HUES6 (cell line): ENCODE measurements at regions not wholly inside any gene's neighbourhood (a gene's known extent, or its start where the extent isn't known, plus 50 kb on each side); places are given as distances from the start of the nearest gene placed in this dataset.

Source experiments
- H3K27ac ChIP-seq: 2 replicates; pipeline ENCODE4 v1.7.0; 2013; ENCODE audit warnings: low read depth, mild to moderate bottlenecking, low read length, inconsistent platforms
- H3K27me3 ChIP-seq: 2 replicates; pipeline ENCODE4 v1.6.1; 2013; ENCODE audit warnings: low read length; ENCODE audit not compliant: control insufficient read depth, insufficient read depth
- H3K36me3 ChIP-seq: 2 replicates; pipeline ENCODE4 v1.6.1; 2013; ENCODE audit warnings: low read length; ENCODE audit not compliant: control insufficient read depth, insufficient read depth
- H3K4me1 ChIP-seq: 2 replicates; pipeline ENCODE4 v1.6.1; 2013; ENCODE audit warnings: low read length; ENCODE audit not compliant: control insufficient read depth, insufficient read depth
- H3K4me3 ChIP-seq: 2 replicates; pipeline ENCODE4 v1.5.1; 2013; ENCODE audit warnings: low read depth, low read length
- H3K9ac ChIP-seq: one replicate; pipeline ENCODE4 v1.6.1; 2013; ENCODE audit warnings: mild to moderate bottlenecking, low read length
- H3K9me3 ChIP-seq: 2 replicates; pipeline ENCODE4 v1.6.1; 2013; ENCODE audit warnings: low read depth, low read length; ENCODE audit not compliant: control insufficient read depth, insufficient read depth

- no peak overlapping the region for H3K27ac ChIP-seq
- H3K9ac ChIP-seq = no peak overlapping the region
- no peak overlapping the region for H3K4me3 ChIP-seq
- no peaks in the 10 kb centered on the region; the same call in 1 of the 2 replicates for H3K27me3 ChIP-seq
- H3K36me3 ChIP-seq = no peaks in the 10 kb centered on the region
- H3K9me3 ChIP-seq = peaks cover 12% of the 10 kb centered on the region; the same call in 1 of the 2 replicates
- no peaks in the 10 kb centered on the region for H3K4me1 ChIP-seq
These were observed 382.8 kb downstream of the CDH26 start for GRCh38 chr20:60341062-60341461.

- H3K4me1 ChIP-seq = no peaks in the 10 kb centered on the region
- H3K36me3 ChIP-seq = no peaks in the 10 kb centered on the region
- H3K9ac ChIP-seq = no peak overlapping the region
- H3K27me3 ChIP-seq = no peaks in the 10 kb centered on the region; the same call in 1 of the 2 replicates
- H3K4me3 ChIP-seq = no peak overlapping the region
- peaks cover 10% of the 10 kb centered on the region; the same call in 1 of the 2 replicates for H3K9me3 ChIP-seq
- H3K27ac ChIP-seq = no peak overlapping the region
These were observed 386.9 kb downstream of the CDH26 start for GRCh38 chr20:60345106-60345505.

GRCh38 chr20:60349418-60349817, 391.2 kb downstream of the CDH26 start:
- Histone ChIP-seq H3K9ac (no peak overlapping the region), H3K27me3 (no peaks in the 10 kb centered on the region), H3K9me3 (no peaks in the 10 kb centered on the region), H3K27ac (no peak overlapping the region), H3K36me3 (no peaks in the 10 kb centered on the region), H3K4me1 (no peaks in the 10 kb centered on the region), H3K4me3 (no peak overlapping the region)

GRCh38 chr20:60352017-60352416, 393.8 kb downstream of the CDH26 start:
- Histone ChIP-seq H3K4me1 (no peaks in the 10 kb centered on the region), H3K27me3 (no peaks in the 10 kb centered on the region), H3K4me3 (no peak overlapping the region), H3K9ac (no peak overlapping the region), H3K9me3 (no peaks in the 10 kb centered on the region), H3K36me3 (no peaks in the 10 kb centered on the region), H3K27ac (no peak overlapping the region)

GRCh38 chr20:60352596-60352995, 394.4 kb downstream of the CDH26 start:
- Histone ChIP-seq H3K27ac (no peak overlapping the region), H3K9me3 (no peaks in the 10 kb centered on the region), H3K4me1 (no peaks in the 10 kb centered on the region)

GRCh38 chr20:60354024-60354580, 395.9 kb downstream of the CDH26 start:
- Histone ChIP-seq H3K36me3 (no peaks in the 10 kb centered on the region), H3K4me3 (no peak overlapping the region), H3K4me1 (no peaks in the 10 kb centered on the region), H3K27ac (no peak overlapping the region), H3K9ac (no peak overlapping the region), H3K27me3 (no peaks in the 10 kb centered on the region), H3K9me3 (no peaks in the 10 kb centered on the region)

More at GRCh38 chr20:60352596-60352995, 394.4 kb downstream of the CDH26 start:
- no peak overlapping the region for H3K4me3 ChIP-seq
- no peaks in the 10 kb centered on the region for H3K27me3 ChIP-seq
- no peaks in the 10 kb centered on the region for H3K36me3 ChIP-seq
- H3K9ac ChIP-seq = no peak overlapping the region

GRCh38 chr20:60358101-60358500, 399.9 kb downstream of the CDH26 start:
- H3K27ac ChIP-seq = no peak overlapping the region
- peaks cover 5% of the 10 kb centered on the region; the same call in 1 of the 2 replicates for H3K4me1 ChIP-seq
- H3K9ac ChIP-seq = no peak overlapping the region
- no peak overlapping the region for H3K4me3 ChIP-seq
- H3K27me3 ChIP-seq = no peaks in the 10 kb centered on the region
- H3K9me3 ChIP-seq = no peaks in the 10 kb centered on the region
- no peaks in the 10 kb centered on the region for H3K36me3 ChIP-seq

GRCh38 chr20:60359010-60359409, 400.8 kb downstream of the CDH26 start:
- Histone ChIP-seq H3K27me3 (no peaks in the 10 kb centered on the region), H3K36me3 (no peaks in the 10 kb centered on the region), H3K4me3 (no peak overlapping the region), H3K4me1 (peaks cover 5% of the 10 kb centered on the region; the same call in 1 of the 2 replicates), H3K9me3 (no peaks in the 10 kb centered on the region), H3K27ac (no peak overlapping the region), H3K9ac (no peak overlapping the region)

- Histone ChIP-seq H3K9ac (no peak overlapping the region), H3K9me3 (no peaks in the 10 kb centered on the region), H3K4me3 (no peak overlapping the region), H3K27ac (no peak overlapping the region), H3K4me1 (peaks cover 5% of the 10 kb centered on the region; the same call in 1 of the 2 replicates), H3K36me3 (no peaks in the 10 kb centered on the region), H3K27me3 (no peaks in the 10 kb centered on the region)
These were observed 403.7 kb downstream of the CDH26 start for GRCh38 chr20:60361761-60362395.

GRCh38 chr20:60362531-60362930, 404.3 kb downstream of the CDH26 start:
- no peak overlapping the region for H3K27ac ChIP-seq
- H3K9me3 ChIP-seq = no peaks in the 10 kb centered on the region
- no peak overlapping the region for H3K9ac ChIP-seq
- no peaks in the 10 kb centered on the region for H3K27me3 ChIP-seq
- H3K4me1 ChIP-seq = peaks cover 5% of the 10 kb centered on the region; the same call in 1 of the 2 replicates
- no peak overlapping the region for H3K4me3 ChIP-seq
- no peaks in the 10 kb centered on the region for H3K36me3 ChIP-seq

GRCh38 chr20:60363698-60364097, 405.5 kb downstream of the CDH26 start:
- H3K27me3 ChIP-seq = no peaks in the 10 kb centered on the region
- no peak overlapping the region for H3K4me3 ChIP-seq
- no peak overlapping the region for H3K27ac ChIP-seq
- H3K9me3 ChIP-seq = no peaks in the 10 kb centered on the region
- H3K9ac ChIP-seq = no peak overlapping the region
- no peaks in the 10 kb centered on the region for H3K36me3 ChIP-seq
- H3K4me1 ChIP-seq = peaks cover 5% of the 10 kb centered on the region; the same call in 1 of the 2 replicates
